ENCODE measurements at regions not wholly inside any gene's neighbourhood (a gene's known extent, or its start where the extent isn't known, plus 50 kb on each side); places are given as distances from the start of the nearest gene placed in this dataset.

DNA sequence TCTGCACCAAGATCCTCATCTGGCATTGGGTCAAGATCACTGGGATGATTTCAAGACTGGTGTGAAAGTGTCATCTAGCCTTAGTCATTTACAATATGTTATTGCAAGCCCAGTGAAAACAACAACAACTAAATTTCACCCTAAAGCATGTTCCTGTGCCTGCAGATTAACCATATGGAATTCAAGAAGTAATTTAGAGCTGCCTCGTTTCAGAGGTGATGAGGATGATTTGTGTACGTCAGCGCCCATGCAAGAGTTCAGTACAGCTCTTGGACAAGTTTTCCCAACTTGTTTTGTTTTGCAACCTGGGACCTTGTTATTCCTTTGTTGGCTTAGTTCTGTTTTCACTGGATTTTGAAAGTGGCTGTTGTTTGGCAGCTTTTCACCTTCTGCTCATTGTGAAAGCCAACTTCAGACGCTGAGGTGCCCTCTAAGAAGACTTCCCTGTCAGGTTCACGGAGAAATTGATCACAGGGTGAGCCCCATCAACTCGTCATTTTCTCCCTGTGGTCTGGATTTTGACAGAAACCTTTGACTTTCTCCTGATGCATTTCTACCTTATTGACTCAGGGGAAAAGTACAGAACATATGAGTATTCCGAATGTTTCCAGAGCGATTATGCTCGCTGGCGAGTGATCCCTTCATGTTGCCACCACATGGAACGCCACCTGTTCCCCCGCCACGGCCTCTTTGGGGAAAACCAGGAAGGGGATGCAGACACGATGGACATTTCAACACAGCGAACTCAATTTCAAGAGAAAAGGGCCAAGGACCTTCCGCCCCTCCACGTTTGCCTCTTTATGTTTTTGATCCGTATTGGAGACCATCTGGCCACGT lies 85.6 kb downstream of the FOXL1 start:
- Histone ChIP-seq H3K4me1 (ENCODE audit: insufficient read depth, low read length) (peaks cover 9% of the 10 kb centered on the region), H2AFZ (ENCODE audit: low read depth, low read length) (no peak overlapping the region), H4K20me1 (ENCODE audit: insufficient read depth, low read length) (no peaks in the 10 kb centered on the region), H3K4me2 (ENCODE audit: insufficient read depth, low read length) (no peak overlapping the region), H3K27ac (ENCODE audit: low read length) (no peak overlapping the region), H3K79me2 (ENCODE audit: insufficient read depth, low read length) (no peaks in the 10 kb centered on the region), H3K9ac (ENCODE audit: low read depth, low read length) (no peak overlapping the region), H3K36me3 (ENCODE audit: insufficient read depth, low read length) (no peaks in the 10 kb centered on the region), H3K27me3 (ENCODE audit: insufficient read depth, low read length, poor library complexity) (peaks cover 6% of the 10 kb centered on the region), H3K4me3 (ENCODE audit: low read depth in 1 of 2, low read length in 2 of 2) (no peak overlapping the region), H3K9me3 (ENCODE audit: insufficient read depth, low read length, severe bottlenecking) (no peaks in the 10 kb centered on the region)
- TF ChIP-seq EZH2 (IDR thresholded peaks at IDR 0.05; ENCODE audit: borderline replicate concordance, low read depth, low read length, severe bottlenecking), result no peak
- TF ChIP-seq, protein P1, sequence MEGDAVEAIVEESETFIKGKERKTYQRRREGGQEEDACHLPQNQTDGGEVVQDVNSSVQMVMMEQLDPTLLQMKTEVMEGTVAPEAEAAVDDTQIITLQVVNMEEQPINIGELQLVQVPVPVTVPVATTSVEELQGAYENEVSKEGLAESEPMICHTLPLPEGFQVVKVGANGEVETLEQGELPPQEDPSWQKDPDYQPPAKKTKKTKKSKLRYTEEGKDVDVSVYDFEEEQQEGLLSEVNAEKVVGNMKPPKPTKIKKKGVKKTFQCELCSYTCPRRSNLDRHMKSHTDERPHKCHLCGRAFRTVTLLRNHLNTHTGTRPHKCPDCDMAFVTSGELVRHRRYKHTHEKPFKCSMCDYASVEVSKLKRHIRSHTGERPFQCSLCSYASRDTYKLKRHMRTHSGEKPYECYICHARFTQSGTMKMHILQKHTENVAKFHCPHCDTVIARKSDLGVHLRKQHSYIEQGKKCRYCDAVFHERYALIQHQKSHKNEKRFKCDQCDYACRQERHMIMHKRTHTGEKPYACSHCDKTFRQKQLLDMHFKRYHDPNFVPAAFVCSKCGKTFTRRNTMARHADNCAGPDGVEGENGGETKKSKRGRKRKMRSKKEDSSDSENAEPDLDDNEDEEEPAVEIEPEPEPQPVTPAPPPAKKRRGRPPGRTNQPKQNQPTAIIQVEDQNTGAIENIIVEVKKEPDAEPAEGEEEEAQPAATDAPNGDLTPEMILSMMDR (IDR thresholded peaks at IDR 0.05; ENCODE audit: borderline replicate concordance, extremely low read depth, low read length, poor library complexity, severe bottlenecking), result no peak
- DNase-seq (no peak), ATAC-seq (ENCODE audit: insufficient read depth, low read depth) (no peak)

DNA sequence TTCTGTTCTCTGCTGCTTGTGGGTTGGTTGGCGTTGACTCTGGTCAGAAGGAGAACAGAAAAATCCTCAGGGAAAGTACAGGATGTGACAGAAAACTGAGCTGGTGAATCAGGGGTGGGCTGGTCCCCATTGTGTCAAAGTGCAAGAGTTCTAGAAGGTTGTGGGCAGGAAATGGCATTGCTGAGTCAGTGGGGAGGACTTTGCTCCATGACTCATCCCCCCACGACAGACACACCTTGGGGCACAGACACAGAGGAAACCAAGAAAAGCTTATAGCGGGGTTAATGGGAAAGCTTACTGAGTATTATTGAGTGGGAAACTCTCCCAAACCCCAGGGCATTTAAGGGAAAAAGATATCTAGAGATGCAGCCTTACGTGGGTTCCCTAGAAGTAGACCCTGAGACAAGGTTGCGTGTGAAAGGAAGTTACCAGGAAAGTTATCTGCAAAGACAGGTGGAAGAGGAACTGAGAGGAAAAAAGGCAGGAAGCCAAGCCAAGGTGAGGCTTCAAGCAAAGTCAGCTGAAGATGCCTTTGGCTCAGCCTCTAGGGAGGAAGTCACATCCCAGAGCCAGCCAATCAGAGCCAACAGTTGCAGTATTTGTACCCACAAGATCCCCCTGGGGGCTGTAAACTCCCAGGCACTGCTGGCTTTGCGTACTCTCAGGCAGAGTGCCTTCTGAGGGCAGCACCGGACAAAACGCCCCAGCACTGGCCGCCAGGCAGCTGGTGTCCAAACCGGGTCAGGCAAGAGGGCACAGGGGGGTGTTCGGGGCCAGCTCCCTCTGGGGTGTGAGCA lies 86.4 kb downstream of the FOXL1 start:
- ATAC-seq (ENCODE audit: insufficient read depth, low read depth) (peak; percentile 77), DNase-seq (peak; percentile 51)
- H3K36me3 ChIP-seq (ENCODE audit: insufficient read depth, low read length), result no peaks in the 10 kb centered on the region
- no peaks in the 10 kb centered on the region for H3K9me3 ChIP-seq (ENCODE audit: insufficient read depth, low read length, severe bottlenecking)
- no peak for TF ChIP-seq EZH2 (IDR thresholded peaks at IDR 0.05; ENCODE audit: borderline replicate concordance, low read depth, low read length, severe bottlenecking)
- TF ChIP-seq, protein P1 (IDR thresholded peaks at IDR 0.05; ENCODE audit: borderline replicate concordance, extremely low read depth, low read length, poor library complexity, severe bottlenecking), result no peak
- H4K20me1 ChIP-seq (ENCODE audit: insufficient read depth, low read length), result no peaks in the 10 kb centered on the region
- H3K79me2 ChIP-seq (ENCODE audit: insufficient read depth, low read length), result no peaks in the 10 kb centered on the region
- H3K4me1 ChIP-seq (ENCODE audit: insufficient read depth, low read length), result peaks cover 9% of the 10 kb centered on the region
- H3K4me2 ChIP-seq (ENCODE audit: insufficient read depth, low read length), result no peak overlapping the region
- H3K4me3 ChIP-seq (ENCODE audit: low read depth in 1 of 2, low read length in 2 of 2), result no peak overlapping the region
- peaks cover 11% of the 10 kb centered on the region for H3K27me3 ChIP-seq (ENCODE audit: insufficient read depth, low read length, poor library complexity)
- H3K9ac ChIP-seq (ENCODE audit: low read depth, low read length), result no peak overlapping the region
- H2AFZ ChIP-seq (ENCODE audit: low read depth, low read length), result no peak overlapping the region
- H3K27ac ChIP-seq (ENCODE audit: low read length), result no peak overlapping the region

DNA sequence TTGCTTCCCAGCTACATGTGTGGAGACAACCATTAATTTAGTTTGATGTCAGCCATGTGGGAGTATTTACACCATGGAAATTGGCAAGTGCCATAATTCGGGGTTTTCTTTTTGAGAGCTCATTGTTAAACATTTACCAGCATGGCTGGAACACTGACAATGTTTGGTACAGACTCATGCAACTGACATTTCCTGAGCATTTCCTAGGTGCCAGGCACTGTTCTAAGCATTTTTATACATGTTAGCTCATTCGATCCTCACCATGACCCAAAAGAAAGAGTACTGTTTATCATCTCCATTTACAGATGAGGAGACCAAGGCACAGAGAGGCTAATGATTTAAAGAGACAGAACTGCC lies 86.9 kb downstream of the FOXL1 start:
- ATAC-seq (ENCODE audit: insufficient read depth, low read depth) (no peak), DNase-seq (no peak)
- Histone ChIP-seq H3K4me3 (ENCODE audit: low read depth in 1 of 2, low read length in 2 of 2) (no peak overlapping the region), H3K9ac (ENCODE audit: low read depth, low read length) (no peak overlapping the region), H3K4me2 (ENCODE audit: insufficient read depth, low read length) (no peak overlapping the region), H3K79me2 (ENCODE audit: insufficient read depth, low read length) (no peaks in the 10 kb centered on the region), H2AFZ (ENCODE audit: low read depth, low read length) (no peak overlapping the region), H4K20me1 (ENCODE audit: insufficient read depth, low read length) (no peaks in the 10 kb centered on the region), H3K27ac (ENCODE audit: low read length) (no peak overlapping the region), H3K9me3 (ENCODE audit: insufficient read depth, low read length, severe bottlenecking) (no peaks in the 10 kb centered on the region), H3K27me3 (ENCODE audit: insufficient read depth, low read length, poor library complexity) (peaks cover 11% of the 10 kb centered on the region), H3K4me1 (ENCODE audit: insufficient read depth, low read length) (peaks cover 9% of the 10 kb centered on the region), H3K36me3 (ENCODE audit: insufficient read depth, low read length) (no peaks in the 10 kb centered on the region)
- TF ChIP-seq, protein P1 (IDR thresholded peaks at IDR 0.05; ENCODE audit: borderline replicate concordance, extremely low read depth, low read length, poor library complexity, severe bottlenecking), result no peak
- no peak for TF ChIP-seq EZH2 (IDR thresholded peaks at IDR 0.05; ENCODE audit: borderline replicate concordance, low read depth, low read length, severe bottlenecking)
